Keratinocyte (primary cell): ENCODE measurements at regions not wholly inside any gene's neighbourhood (a gene's known extent, or its start where the extent isn't known, plus 50 kb on each side); places are given as distances from the start of the nearest gene placed in this dataset.

Source experiments
- DNase-seq: peaks from one replicate; pipeline ENCODE4 v3.0.0-alpha.2; 2011; ENCODE audit warnings: low read depth, missing footprints, low spot score
- FAIRE-seq: peaks from 2 replicates; lab custom pipeline; 2011; peaks lifted over from hg19 to GRCh38; lab: Jason Lieb, UNC
- H2AFZ ChIP-seq: 2 replicates; pipeline ENCODE4 v1.6.0; 2012; ENCODE audit warnings: low read length, control low read depth, inconsistent platforms; ENCODE audit not compliant: control insufficient read depth
- H3K27ac ChIP-seq: 2 replicates; pipeline ENCODE4 v1.5.1; 2011; ENCODE audit warnings: low read length; ENCODE audit not compliant: control insufficient read depth, insufficient read depth
- H3K27me3 ChIP-seq: 3 replicates; pipeline ENCODE4 v1.6.0; 2011; ENCODE audit warnings: low read length; ENCODE audit not compliant: control insufficient read depth, insufficient read depth; ENCODE audit errors: extremely low read depth
- H3K36me3 ChIP-seq, 2 experiments: 2 replicates in 1 of 2; 3 replicates in 1 of 2; pipeline ENCODE4 v1.5.1; 2011; ENCODE audit warnings: low read length in 2 of 2, mild to moderate bottlenecking in 1 of 2; ENCODE audit not compliant: control insufficient read depth in 2 of 2, insufficient read depth in 2 of 2; ENCODE audit errors: extremely low read depth in 1 of 2
- H3K4me1 ChIP-seq: 3 replicates; pipeline ENCODE4 v1.5.1; 2011; ENCODE audit warnings: low read length; ENCODE audit not compliant: control insufficient read depth, insufficient read depth; ENCODE audit errors: extremely low read depth
- H3K4me2 ChIP-seq: 3 replicates; pipeline ENCODE4 v1.6.0; 2011; ENCODE audit warnings: low read depth, low read length; ENCODE audit not compliant: control insufficient read depth, insufficient read depth; ENCODE audit errors: extremely low read depth
- H3K4me3 ChIP-seq, 3 experiments: fragments of 200-600 bp in 1 of 3; sonication (generic) in 1 of 3; 2 replicates in 2 of 3; 3 replicates in 1 of 3; pipeline ENCODE4 v1.5.1; 2011 to 2016; ENCODE audit warnings: low read length in 3 of 3, mild to moderate bottlenecking in 3 of 3, control low read depth in 2 of 3, inconsistent platforms in 1 of 3, low read depth in 1 of 3, mixed read lengths in 1 of 3, mixed run types in 1 of 3, moderate library complexity in 1 of 3; ENCODE audit not compliant: control insufficient read depth in 2 of 3, insufficient read depth in 2 of 3; ENCODE audit errors: extremely low read depth in 1 of 3
- H3K79me2 ChIP-seq: 2 replicates; pipeline ENCODE4 v1.6.0; 2012; ENCODE audit warnings: low read length; ENCODE audit not compliant: control insufficient read depth, insufficient read depth
- H3K9ac ChIP-seq: 3 replicates; pipeline ENCODE4 v1.6.0; 2011; ENCODE audit warnings: low read length; ENCODE audit not compliant: control insufficient read depth, insufficient read depth; ENCODE audit errors: extremely low read depth
- H3K9me1 ChIP-seq: 3 replicates; pipeline ENCODE4 v1.6.0; 2011; ENCODE audit warnings: low read length; ENCODE audit not compliant: control insufficient read depth, insufficient read depth; ENCODE audit errors: extremely low read depth
- H3K9me3 ChIP-seq: 2 replicates; pipeline ENCODE4 v1.5.1; 2012; ENCODE audit warnings: low read depth, low read length; ENCODE audit not compliant: control insufficient read depth
- H4K20me1 ChIP-seq: 3 replicates; pipeline ENCODE4 v1.6.0; 2011; ENCODE audit warnings: low read length; ENCODE audit not compliant: control insufficient read depth, insufficient read depth; ENCODE audit errors: extremely low read depth
- CTCF ChIP-seq, 3 experiments: IDR thresholded peaks in 1 of 3; conservative IDR thresholded peaks in 1 of 3; optimal IDR thresholded peaks in 1 of 3; 2 replicates in 2 of 3; 3 replicates in 1 of 3; pipeline versions ENCODE3 to v1.5.1; 2011; ENCODE audit warnings: low read length in 3 of 3, mild to moderate bottlenecking in 3 of 3, moderate library complexity in 2 of 3, control low read depth in 1 of 3, inconsistent platforms in 1 of 3; ENCODE audit not compliant: insufficient read depth in 2 of 3; ENCODE audit errors: extremely low read depth in 1 of 3
- EZH2 ChIP-seq: IDR thresholded peaks from one replicate; pipeline ENCODE4 v1.6.1; 2012; ENCODE audit warnings: inconsistent platforms, mild to moderate bottlenecking, low read length, moderate library complexity
- dilution Hi-C: fragments of 300-500 bp; cut with MboI; formaldehyde crosslinking; loops from one replicate; pipeline ENCODE4 v1.7.0; 2020; ENCODE audit warnings: low sequenced_read_pairs; ENCODE audit not compliant: extremely low pct_ligation_motif_present

- Histone ChIP-seq H3K36me3 (no peaks in the 10 kb centered on the region), H3K27me3 (no peaks in the 10 kb centered on the region), H3K27ac (peak overlapping the region; percentile 67), H3K9ac (peak overlapping the region; percentile 53), H4K20me1 (no peaks in the 10 kb centered on the region), H3K79me2 (no peaks in the 10 kb centered on the region), H3K9me1 (no peaks in the 10 kb centered on the region), H2AFZ (peak overlapping the region; percentile 79), H3K4me2 (peak overlapping the region; percentile 47), H3K4me3 (no peak overlapping the region), H3K9me3 (no peaks in the 10 kb centered on the region), H3K4me1 (peaks cover 34% of the 10 kb centered on the region)
- DNase-seq (no peak), FAIRE-seq (peak; percentile 36)
- no peak for TF ChIP-seq CTCF (optimal IDR thresholded peaks at IDR 0.05 in 1 of 3, IDR thresholded peaks at IDR 0.05 in 1 of 3, conservative IDR thresholded peaks at IDR 0.05 in 1 of 3; ENCODE audit: extremely low read depth in 1 of 3, insufficient read depth in 2 of 3, low read length in 3 of 3)
- TF ChIP-seq EZH2 = no peak
- dilution Hi-C loops = no loop called here
These were observed 148.1 kb downstream of the ACKR3 start for GRCh38 chr2:236717729-236718128.

- H3K79me2 ChIP-seq = no peaks in the 10 kb centered on the region
- H3K9ac ChIP-seq = peak overlapping the region; percentile 53
- H3K4me3 ChIP-seq = peak overlapping the region in 1 of 3 experiments; percentile 9
- H3K4me1 ChIP-seq = peaks cover 34% of the 10 kb centered on the region
- peak overlapping the region; percentile 79 for H2AFZ ChIP-seq
- no peaks in the 10 kb centered on the region for H3K27me3 ChIP-seq
- H3K36me3 ChIP-seq = no peaks in the 10 kb centered on the region
- dilution Hi-C loops = no loop called here
- no peaks in the 10 kb centered on the region for H3K9me1 ChIP-seq
- TF ChIP-seq EZH2 (no peak), CTCF (optimal IDR thresholded peaks at IDR 0.05 in 1 of 3, IDR thresholded peaks at IDR 0.05 in 1 of 3, conservative IDR thresholded peaks at IDR 0.05 in 1 of 3; ENCODE audit: extremely low read depth in 1 of 3, insufficient read depth in 2 of 3, low read length in 3 of 3) (no peak)
- FAIRE-seq = peak; percentile 100
- H3K4me2 ChIP-seq = peak overlapping the region; percentile 47
- peak overlapping the region; percentile 67 for H3K27ac ChIP-seq
- DNase-seq = peak; percentile 66
- no peaks in the 10 kb centered on the region for H4K20me1 ChIP-seq
- no peaks in the 10 kb centered on the region for H3K9me3 ChIP-seq
These were observed 148.8 kb downstream of the ACKR3 start for GRCh38 chr2:236718207-236718992.
